Ovary (tissue), 3 donors: ENCODE measurements at regions not wholly inside any gene's neighbourhood (a gene's known extent, or its start where the extent isn't known, plus 50 kb on each side); places are given as distances from the start of the nearest gene placed in this dataset.

ENCODE experiments used
- CTCF ChIP-seq, 3 donors: fragments of 450-650 bp in 2 of 3; fragments of 200-600 bp in 1 of 3; IDR thresholded peaks; one replicate each; pipeline versions ENCODE4 v1.5.1 to v1.8.0; 2016 to 2022; ENCODE audit warnings: antibody characterized with exemption in 3 of 3, mild to moderate bottlenecking in 1 of 3
- EP300 ChIP-seq: sonication (generic); formaldehyde crosslinking; IDR thresholded peaks from one replicate; pipeline ENCODE4 v1.6.1; 2017; ENCODE audit warnings: antibody characterized with exemption
- donor health status: DM: no; HTN: no; CAD: no.

- no peak for TF ChIP-seq CTCF (IDR thresholded peaks at IDR 0.05)
- TF ChIP-seq EP300, result no peak
These were observed 873.1 kb downstream of the KCNT2 start for GRCh38 chr1:195735140-195735539.
